Activated CD4-positive, CD25-positive, alpha-beta regulatory T cell (primary cell): ENCODE measurements at regions not wholly inside any gene's neighbourhood (a gene's known extent, or its start where the extent isn't known, plus 50 kb on each side); places are given as distances from the start of the nearest gene placed in this dataset.
"Not testable (repeated sequence)": the region's sequence is repeated elsewhere in the genome, so short reads cannot be mapped to it uniquely, and the experiment has no call there.

ENCODE experiments used
- DNase-seq, 4 experiments: peaks; one replicate each; lab custom pipeline; 2025; lab: John Stamatoyannopoulos, UW

DNA sequence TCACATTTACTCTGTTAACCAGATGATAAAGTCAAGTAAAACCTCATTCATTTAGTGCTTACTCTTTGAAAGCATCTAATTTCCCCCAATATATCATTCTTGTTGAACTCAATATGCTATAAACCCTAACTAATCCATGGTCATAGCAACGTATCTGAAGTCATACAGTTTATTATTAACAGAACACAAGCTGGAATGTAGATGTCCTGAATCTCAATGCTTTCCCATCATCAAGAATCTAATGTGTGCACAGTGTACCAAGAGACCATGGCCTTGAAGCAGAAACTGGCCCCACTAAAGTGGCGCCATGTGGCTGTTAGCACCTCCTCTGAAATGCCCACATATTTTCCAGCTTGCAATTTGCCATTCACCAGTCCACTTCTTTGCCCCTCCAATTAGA is 245.8 kb downstream of the SOX9 start:
- DNase-seq: no peak

DNA sequence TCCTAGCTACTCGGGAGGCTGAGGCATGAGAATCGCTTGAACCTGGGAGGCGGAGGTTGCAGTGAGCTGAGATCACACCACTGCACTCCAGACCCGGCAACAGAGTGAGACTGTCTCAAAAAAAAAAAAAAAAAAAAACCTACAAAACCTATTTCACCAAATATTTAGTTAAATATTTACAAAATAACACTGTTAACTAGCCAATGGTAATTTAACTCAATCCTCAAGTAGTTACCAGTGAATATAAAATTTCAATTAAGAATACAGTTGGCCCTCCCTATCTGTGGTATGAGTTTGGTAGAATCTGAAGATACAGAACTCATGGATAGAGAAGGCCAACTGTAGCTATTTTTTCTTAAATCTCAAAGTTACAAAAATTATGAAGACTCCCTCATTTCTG is 247.4 kb downstream of the SOX9 start:
- no peak for DNase-seq

DNA sequence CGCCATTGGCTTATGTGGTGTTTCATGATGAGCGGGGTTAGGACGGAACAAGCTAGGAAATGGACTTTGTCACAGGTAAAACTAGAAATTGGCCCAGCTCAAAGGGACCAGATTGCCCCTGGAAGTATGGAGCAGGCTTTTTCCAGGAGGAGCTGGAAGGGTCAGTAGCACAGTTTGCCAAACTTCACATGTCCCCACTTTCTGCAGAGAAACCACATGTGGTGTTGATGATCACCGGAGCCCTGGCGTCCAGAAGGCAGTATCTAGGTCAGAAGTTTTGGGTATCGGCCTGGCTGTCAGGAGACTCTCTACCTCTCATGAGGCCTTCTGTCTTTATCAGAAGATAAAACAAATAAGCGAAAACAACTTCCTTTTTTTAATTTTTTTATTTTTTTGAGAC is 248.5 kb downstream of the SOX9 start:
- DNase-seq: no peak

DNA sequence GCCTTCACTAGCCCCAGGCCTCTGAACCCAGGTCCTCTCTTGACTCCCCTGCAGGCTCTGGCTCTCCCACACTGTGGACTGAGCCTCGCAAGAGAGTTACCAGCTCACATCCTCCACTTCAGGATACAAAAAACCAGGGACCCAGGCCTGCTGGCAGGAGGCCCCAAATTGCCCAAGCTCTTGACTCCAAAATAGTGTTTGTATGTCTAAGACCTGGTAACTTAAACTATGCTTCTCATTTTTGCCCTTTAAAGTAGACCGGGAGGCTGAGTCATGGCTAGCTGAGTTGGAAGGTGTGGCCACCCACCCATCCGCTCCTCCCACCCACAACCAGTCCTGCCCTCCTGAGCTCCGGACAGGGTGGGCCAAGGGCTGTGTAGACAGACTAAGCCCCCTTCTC is 250.0 kb downstream of the SOX9 start:
- DNase-seq: no peak

DNA sequence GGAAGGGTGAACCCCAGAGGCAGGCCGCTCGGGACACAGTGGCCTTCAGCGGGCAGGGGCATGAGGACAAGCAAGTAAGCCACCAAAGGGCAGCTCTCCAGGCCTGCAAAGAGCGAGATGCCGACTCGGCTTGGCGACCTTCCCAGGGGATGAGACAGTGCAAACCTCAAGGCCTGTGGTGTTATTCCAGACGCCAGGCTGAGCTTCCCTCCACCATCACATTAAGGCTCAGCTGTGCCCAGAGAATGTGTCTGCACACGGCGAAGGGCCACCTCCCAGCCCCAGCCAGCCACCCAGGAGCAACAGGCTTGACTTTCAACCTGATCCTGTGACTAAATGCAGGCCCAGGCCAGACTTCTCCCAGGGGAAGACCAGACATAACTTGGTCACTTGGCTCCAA is 251.4 kb downstream of the SOX9 start:
- no peak for DNase-seq

DNA sequence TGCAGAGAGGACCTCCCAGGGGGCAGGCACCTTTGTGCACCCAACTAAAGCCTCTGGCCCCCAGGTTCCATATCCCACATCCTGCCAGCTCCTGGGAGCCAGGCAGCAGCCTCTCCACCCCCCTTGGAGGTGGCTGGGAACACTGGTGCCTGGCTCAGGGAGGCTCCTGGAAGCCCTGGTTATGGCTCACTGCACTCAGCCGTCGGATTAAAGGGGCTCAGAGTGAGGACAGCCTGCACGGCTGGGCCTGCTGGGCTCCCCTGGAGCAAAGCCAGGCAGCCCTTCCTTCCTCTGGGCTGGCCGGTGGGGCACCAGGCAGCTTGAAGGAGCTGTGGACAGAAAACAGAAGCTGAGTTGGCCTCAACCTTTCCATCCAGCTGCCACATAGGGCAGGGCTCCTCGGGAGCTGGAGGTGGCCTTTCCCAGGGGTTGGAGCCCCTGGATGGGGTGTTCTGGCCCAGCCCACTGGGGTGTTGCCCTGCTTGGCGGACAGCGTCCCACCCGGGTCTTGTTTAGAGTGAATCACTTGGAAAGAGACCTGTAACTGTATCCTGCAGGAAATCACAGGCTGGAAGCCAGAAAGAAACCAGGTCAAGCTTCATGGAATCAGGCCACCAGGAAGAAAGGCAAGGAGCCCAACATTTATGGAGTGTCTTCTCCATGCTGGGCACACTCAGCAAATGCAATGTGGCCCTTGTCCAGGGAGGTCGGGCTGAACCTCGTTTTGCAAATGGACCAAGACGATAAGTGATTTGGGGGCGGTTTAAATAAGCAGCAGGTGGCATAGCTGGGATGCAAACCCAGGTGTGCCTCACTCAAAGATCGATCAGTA is 253.3 kb downstream of the SOX9 start:
- no peak for DNase-seq

DNA sequence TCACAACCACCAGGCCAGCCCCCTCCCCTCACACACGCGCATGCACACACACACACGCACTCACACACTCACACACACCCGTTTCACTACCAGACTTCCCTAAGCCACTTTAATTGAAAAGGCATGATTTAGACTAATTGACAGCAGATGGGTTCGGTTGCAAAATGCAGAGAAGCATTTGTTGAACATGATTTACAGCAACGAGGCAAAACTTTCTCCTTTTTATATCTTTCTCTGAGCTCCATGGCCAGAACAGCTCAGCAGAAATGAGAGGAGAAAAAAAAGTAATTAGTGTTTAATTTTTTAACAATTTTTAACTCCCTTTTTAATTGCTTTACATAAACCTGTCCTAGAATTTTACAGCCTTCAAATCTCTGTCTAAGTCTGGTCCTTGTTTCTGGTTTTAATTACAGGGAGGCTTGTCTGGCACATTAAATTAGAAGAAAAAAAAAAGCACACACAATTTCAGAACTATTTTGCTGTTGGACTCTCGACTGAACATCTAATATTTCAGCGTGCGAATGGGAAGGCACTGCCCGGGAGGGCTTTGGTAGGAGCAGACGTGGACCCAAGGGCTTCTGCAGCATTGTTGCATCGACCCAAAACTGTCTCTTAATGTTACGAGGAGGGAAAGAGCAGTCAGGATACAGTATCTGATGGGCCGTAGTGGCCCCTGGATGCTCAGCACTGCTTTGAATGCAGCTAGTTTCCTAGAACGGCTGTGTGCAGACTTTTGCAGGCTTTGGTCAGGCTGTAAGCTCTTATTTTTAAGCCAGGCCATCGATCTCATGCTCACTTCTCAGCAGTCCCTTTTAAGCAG is 255.9 kb downstream of the SOX9 start:
- no peak for DNase-seq

DNA sequence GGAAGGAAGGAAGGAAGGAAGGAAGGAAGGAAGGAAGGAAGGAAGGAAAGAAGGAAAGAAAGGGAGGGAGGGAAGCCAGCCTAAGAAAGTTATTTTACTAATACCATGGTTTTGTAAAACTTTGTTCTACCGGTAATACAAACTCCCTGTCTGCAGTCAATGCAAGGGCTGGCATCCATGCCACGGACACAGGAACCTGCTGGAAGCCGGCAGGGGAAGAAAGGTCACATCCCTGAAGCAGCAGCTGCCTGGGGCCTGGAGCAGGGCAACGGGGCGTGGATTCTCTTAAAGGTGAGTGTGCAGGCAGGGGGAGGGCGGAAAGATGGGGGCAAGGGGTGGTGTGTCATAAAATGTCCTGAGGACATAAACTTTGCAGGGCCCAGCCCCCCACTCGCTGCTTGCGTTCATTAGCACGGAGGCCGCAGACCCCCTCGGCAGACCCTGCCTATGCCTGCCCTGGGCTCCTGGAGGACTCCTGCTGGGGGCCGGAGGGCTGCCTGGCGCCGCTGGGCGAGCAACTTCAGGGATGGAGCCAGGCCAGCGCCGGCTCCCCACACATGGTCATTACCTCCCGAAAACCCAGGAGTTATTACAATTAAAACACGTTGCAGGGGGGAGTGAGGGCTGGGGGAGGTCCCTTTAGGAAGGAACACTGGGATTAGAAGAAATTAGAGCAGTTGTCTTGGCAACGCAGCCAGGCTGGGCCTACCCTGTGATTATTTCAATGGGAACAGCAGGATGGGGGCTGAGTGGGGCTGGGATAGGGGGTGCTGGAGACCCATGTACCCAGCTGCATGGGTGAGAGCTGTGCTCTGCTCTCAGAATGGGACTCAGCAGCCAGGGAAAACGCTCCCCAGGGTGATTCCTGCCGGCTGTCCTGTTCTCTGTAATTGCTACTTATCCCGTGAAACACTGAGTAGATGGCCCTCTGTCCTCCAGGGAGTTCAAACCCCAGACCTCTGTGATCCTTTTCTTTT is 257.9 kb downstream of the SOX9 start:
- no peak for DNase-seq

DNA sequence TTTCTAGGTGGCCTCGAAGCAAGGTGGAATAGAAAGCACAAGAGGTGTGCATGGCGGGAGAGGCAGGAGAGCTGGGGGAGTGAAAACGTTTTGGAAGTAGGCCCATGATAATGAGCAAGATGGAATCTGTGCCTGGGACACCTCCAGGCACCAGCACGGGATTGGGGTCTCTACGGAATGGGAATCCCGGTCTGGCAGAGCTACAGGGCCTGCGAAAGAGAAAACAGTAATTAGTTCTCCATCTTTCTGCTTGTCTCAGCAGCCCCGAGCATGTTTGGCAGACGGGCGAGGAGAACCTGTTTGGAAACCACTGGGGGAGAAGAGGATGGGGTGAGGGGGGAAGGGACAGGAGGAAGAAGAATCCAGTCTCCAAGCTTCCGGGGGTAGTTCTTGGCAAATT is 258.7 kb downstream of the SOX9 start:
- DNase-seq: no peak

DNA sequence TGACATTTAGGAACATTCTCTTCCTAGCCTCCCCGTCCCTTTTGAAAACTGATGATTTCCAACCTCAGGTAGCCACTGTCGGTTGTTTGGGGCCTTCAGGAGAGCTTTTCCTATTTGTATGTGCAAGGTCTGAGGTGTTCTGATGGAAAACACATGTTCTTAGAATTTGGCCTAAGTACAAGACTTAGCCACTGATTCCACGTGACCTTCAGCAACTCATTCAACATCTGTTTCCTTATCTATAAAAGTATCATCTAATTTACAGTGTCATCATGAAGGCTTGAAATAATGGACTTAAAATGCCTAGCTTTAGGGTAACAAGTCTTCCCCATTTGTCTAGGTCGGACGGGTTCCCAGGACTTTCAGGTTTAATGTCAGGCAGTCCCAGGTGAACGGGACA is 259.3 kb downstream of the SOX9 start:
- no peak for DNase-seq

DNA sequence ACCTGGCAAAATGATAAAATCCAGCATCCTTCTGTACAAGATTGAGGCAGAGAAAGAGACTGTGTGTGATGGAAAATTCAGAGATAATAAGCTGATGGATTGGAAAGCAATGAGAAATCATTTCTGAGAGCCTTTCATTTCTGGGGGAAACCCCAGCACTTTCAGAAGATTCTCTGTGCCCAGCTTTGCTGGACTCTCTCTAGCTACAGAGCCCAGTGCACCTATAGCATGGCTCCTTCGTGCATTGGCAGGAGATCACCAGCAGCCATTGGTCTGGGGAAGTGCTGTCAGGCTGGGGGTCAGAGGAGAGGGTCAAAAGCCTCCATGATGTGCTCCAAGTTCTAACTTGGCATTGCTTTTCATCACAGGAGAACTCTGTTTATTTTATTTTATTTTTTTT is 259.9 kb downstream of the SOX9 start:
- DNase-seq: no peak

DNA sequence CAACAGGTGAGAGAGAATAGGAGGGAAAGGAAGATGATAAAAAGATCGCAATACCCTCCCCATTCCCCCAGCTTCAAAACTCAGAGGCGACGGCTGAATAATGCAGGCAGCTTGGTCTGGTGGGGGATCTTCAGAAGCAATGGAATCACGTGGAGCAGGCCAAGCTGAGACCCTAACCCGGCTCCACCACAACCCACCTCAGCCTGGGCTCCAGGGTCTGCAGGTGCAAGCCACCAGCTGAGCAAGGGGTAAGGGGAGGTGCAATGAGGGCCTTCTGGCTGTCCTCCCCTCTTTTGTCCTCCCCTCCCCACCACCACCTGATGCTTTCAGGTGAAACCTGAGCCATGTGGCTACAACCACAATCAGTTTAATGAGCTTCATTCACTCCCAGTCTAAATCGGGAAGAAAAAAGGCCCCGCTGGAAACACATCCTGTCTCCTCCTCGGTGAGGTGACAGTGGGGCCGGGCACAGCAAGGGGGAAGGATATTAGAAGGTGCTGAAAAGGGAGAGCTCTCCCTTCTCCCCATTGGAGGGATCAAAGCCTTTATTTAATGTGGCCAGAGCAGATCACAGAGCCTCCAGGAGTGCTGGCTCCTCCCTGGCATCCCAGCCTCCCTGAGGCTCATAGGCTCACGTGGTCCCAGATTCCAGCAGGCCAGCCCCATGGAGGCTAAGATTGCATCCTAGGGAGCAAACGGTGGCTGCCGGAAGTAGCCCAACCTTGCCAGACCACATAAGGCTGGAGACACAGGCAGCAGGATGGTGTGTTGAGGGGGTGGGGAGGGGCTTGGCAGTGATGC is 261.0 kb downstream of the SOX9 start:
- DNase-seq: no peak

DNA sequence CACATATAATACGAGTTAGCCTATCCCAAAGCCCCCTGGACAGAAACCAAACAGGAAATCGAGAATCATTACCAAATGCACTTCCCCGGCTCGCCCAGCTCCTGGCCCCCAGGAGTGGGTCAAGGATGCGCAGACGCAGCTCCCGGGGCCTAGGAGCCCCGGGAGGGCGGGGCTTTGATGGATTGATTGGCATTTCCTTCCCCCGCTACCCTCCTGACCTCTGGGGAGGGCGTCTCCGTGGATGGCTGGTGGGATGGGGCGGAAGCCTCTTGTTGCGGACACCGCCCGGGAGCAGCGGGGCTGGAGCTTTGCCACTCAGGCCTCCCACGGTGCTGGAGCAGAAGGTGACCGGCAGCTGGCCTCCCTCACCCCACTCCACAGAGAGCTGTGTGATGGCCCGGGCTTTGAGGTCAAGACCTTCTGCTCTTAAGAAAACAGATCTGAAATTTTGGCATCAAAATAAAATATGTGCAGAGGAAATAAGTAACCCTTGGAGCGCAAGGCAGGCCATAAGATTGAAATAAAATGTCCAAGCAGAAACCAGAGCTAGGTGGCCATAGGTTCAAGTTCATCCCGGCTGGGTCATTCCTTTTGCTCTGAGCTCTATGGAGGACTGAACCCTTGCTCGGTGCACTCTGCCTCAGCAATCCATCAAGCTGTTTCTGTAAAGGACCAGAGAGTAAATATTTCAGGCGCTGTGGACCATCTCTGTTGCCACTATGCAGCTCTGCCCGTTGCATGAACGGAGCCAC is 262.3 kb downstream of the SOX9 start:
- DNase-seq: no peak

DNA sequence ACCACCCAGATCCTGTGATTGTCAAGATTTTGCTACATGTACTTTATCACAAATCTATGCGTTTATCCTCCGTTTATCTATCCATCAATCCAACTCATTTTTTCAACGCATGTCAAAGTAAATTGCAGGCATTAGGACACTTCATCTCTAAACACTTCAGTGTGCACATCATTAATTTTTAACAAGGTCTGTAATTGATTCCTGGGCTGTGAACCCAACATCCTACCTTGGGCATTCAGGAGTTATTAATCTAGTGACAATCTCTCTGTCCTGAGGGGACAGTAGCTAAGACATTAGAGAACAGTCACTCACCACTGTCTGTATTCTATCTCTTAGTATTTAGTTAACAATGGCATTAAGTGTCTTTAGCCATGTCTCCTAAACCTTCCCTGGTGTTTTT is 264.7 kb downstream of the SOX9 start:
- DNase-seq: no peak

DNA sequence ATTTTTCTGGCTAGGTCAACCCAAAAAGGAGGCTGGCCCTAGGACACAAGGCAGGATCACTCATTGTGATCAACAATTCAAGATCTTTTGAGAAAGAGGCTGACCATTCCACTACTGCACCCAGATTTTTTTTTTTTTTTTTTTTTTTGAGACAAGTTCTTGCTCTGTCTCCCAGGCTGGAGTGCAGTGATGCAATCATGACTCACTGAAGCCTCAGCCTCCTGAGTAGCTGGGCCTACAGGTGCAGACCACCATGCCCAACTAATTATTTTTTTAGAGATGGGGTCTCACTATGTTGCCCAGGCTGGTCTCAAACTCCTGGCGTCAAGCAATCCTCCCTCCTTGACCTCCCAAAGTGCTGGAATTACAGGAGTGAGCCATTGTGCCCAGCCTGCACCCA is 265.4 kb downstream of the SOX9 start:
- not testable (repeated sequence) for DNase-seq

DNA sequence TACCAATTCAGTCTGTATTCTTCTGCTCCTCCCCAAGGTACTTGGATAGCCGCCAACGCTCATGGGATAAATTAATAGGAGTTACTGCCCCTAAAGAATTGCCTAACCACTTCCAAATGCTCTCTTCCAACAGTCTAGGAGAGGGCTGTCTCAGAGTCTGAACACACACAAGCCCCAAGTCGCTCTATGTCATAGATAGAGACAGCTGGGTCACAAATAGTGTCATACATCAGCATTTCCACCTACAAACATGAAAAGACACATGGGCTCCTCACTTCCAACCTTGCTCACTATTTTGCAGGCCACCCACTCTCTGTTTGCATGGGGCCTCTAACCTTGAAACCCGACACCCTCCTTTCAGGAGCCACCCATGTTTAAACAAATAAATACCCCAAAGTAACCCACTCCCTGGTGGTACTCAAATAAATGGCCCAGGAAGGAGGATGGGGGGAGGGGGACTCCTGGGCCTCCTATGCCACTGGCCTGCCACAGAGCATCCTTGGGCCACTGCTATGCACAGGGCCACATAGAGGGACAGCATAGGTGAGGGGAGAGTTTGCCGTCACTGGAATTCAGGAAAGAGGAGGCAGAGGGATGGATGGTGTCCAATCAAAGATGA is 265.9 kb downstream of the SOX9 start:
- DNase-seq: no peak

DNA sequence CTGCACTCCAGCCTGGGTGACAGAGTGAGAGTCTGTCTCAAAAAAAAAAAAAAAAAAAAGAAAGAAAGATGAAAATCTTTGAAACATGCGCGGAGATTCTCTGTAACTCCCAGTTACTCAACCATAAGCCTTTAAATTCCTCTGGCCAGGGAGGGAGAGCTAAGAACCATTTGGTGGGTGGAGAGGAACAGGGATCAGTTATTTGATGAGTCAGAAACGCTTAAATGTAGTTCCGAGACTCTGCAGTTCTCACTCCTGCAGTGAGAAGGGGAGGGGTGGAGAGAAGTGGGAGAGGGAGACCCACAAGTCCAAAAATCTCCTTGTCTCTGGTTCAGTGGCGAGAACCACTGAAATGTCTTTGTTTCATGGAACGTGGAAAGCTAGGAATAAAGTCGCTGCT is 266.7 kb downstream of the SOX9 start:
- no peak for DNase-seq

DNA sequence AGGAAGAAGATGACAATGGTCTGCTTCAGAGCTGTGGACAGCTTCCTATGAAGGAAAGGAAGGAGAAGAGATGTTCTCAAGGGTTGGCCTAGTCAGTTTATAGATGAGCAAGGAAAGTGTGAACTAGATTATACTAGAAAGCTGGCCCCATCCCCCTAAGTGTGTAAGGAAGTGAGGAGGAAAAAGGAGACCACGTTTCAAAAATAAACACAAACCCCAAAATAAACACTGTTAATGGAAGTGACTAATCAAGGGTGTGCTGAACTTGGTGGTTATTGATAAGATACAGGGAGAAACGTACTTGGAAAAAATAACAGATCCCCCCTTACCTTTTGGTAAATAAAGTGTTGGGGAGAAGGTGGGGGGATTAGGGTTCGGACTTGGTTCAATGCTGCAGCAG is 267.1 kb downstream of the SOX9 start:
- DNase-seq: no peak

DNA sequence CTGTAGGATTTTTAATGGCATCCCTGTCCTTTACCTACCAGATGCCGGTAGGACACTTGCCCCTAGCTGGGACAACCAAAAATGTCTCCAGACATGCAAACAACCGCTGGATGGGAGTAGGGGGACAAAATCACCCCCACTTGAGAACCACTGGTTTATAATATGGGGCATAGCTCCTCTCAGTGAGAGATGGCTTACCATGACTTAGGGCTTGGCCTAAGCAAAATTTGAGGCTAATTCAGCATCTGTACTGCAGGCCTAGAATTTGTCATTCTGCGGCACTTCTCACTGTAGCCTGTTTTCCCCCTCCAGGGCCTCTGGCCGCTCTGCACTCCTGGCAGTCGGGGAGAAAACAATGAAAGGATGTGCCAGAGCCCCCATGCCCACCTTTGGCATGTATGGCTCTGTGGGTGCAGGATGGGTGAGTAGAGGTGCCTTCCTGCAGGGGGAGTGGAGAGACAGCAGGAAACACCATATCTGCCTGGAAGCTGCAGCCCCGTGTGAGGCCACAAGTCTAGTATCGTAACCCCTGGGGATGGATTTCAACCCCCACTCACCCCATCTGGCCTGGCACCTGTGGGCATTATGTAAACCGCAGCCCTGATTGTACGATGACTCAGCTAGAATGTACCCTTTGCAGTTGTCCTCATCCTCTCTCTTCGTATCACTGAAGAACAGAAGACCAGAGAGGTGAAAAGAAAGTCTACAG is 268.1 kb downstream of the SOX9 start:
- DNase-seq: no peak
